ENCODE measurements at regions not wholly inside any gene's neighbourhood (a gene's known extent, or its start where the extent isn't known, plus 50 kb on each side); places are given as distances from the start of the nearest gene placed in this dataset.

- ChIA-PET CTCF (no interaction called here), POLR2A (no interaction called here)
- Mint-ChIP-seq H3K27ac (no peak overlapping the region), H3K9me3 (peaks cover 0 to 7% (median 0%) of the 10 kb centered on the region in 5 donors), H3K4me1 (no peaks in the 10 kb centered on the region), H3K4me3 (no peak overlapping the region), H3K27me3 (peaks cover 0 to 4% of the 10 kb centered on the region in 2 donors), H3K36me3 (no peaks in the 10 kb centered on the region)
- no peak overlapping the region for H3K27ac ChIP-seq (ENCODE audit: low read depth, low read length)
- peak in 1 of 5 donors; percentile 40 for DNase-seq
- no peaks in the 10 kb centered on the region for H3K4me1 ChIP-seq (ENCODE audit: insufficient read depth, low read length)
- no peaks in the 10 kb centered on the region for H3K27me3 ChIP-seq (ENCODE audit: insufficient read depth, low read length, poor library complexity, severe bottlenecking)
- H3K4me3 ChIP-seq (ENCODE audit: low read length) = no peak overlapping the region
- H3K36me3 ChIP-seq (ENCODE audit: insufficient read depth, low read length) = no peaks in the 10 kb centered on the region
- no peaks in the 10 kb centered on the region for H3K9me3 ChIP-seq (ENCODE audit: low read length)
Measured at GRCh38 chr5:57550132-57550531, 67.5 kb upstream of the ACTBL2 start.

DNA sequence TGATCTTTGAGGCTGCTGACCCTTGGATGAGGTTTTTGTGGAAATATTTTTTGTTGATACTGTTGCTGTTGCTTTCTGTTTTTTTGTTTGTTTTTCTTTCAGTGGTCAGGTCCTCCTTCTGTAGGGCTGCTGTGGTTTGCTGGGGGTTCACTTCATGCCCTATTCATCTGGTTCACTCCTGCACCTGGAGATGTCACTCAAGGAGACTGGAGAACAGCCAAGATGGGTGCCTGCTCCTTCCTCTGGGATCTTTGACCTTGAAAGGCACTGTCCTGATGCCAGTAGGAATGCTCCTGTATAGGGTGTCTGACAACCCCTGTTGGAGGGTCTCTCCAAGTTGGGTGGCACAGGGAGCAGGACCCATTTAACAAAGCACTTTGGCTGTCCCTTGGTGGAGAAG lies 67.0 kb upstream of the ACTBL2 start:
- CTCF ChIA-PET = no interaction called here
- POLR2A ChIA-PET = no interaction called here
- Histone ChIP-seq H3K4me3 (ENCODE audit: low read length) (no peak overlapping the region), H3K27ac (ENCODE audit: low read depth, low read length) (no peak overlapping the region), H3K36me3 (ENCODE audit: insufficient read depth, low read length) (no peaks in the 10 kb centered on the region), H3K9me3 (ENCODE audit: low read length) (no peaks in the 10 kb centered on the region), H3K27me3 (ENCODE audit: insufficient read depth, low read length, poor library complexity, severe bottlenecking) (no peaks in the 10 kb centered on the region), H3K4me1 (ENCODE audit: insufficient read depth, low read length) (no peaks in the 10 kb centered on the region)
- H3K4me1 Mint-ChIP-seq = no peaks in the 10 kb centered on the region
- H3K36me3 Mint-ChIP-seq = no peaks in the 10 kb centered on the region
- no peak overlapping the region for H3K4me3 Mint-ChIP-seq
- H3K27ac Mint-ChIP-seq = no peak overlapping the region
- no peak for DNase-seq
- peaks cover 0 to 3% of the 10 kb centered on the region in 2 donors for H3K27me3 Mint-ChIP-seq
- H3K9me3 Mint-ChIP-seq = peaks cover 0 to 7% (median 0%) of the 10 kb centered on the region in 5 donors

DNA sequence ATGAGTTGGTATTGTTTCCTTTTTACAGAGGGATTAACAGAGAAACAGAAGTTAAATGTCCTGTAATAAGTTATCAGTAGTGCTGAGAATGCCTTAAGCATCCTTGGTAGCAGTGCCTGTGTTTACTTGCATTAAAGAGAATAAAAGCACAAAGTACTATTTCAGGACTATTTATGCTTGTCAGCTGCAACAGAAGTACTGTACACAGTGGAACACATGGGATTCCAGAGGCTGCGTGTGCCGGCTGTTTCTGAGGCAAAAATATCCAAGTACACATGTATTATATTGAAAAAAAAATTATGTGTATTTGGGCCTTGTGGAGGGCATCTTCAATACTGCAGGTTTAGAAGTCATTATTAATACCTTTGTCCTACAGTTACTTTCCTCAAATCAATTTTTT lies 58.2 kb upstream of the ACTBL2 start:
- Histone ChIP-seq H3K4me3 (ENCODE audit: low read length) (no peak overlapping the region), H3K9me3 (ENCODE audit: low read length) (no peaks in the 10 kb centered on the region), H3K27me3 (ENCODE audit: insufficient read depth, low read length, poor library complexity, severe bottlenecking) (no peaks in the 10 kb centered on the region), H3K4me1 (ENCODE audit: insufficient read depth, low read length) (no peaks in the 10 kb centered on the region), H3K36me3 (ENCODE audit: insufficient read depth, low read length) (no peaks in the 10 kb centered on the region), H3K27ac (ENCODE audit: low read depth, low read length) (no peak overlapping the region)
- Mint-ChIP-seq H3K27me3 (peaks cover 2 to 6% of the 10 kb centered on the region in 2 donors), H3K4me3 (no peak overlapping the region), H3K27ac (no peak overlapping the region), H3K4me1 (no peaks in the 10 kb centered on the region), H3K36me3 (no peaks in the 10 kb centered on the region), H3K9me3 (no peaks in the 10 kb centered on the region)
- ChIA-PET CTCF (no interaction called here), POLR2A (no interaction called here)
- no peak for DNase-seq

GRCh38 chr5:57539281-57539701 lies 56.7 kb upstream of the ACTBL2 start:
- Histone ChIP-seq H3K9me3 (ENCODE audit: low read length) (no peaks in the 10 kb centered on the region), H3K27ac (ENCODE audit: low read depth, low read length) (no peak overlapping the region), H3K4me1 (ENCODE audit: insufficient read depth, low read length) (no peaks in the 10 kb centered on the region), H3K4me3 (ENCODE audit: low read length) (no peak overlapping the region), H3K36me3 (ENCODE audit: insufficient read depth, low read length) (no peaks in the 10 kb centered on the region), H3K27me3 (ENCODE audit: insufficient read depth, low read length, poor library complexity, severe bottlenecking) (no peaks in the 10 kb centered on the region)
- no peak overlapping the region for H3K4me3 Mint-ChIP-seq
- CTCF ChIA-PET = no interaction called here
- no peaks in the 10 kb centered on the region for H3K9me3 Mint-ChIP-seq
- H3K4me1 Mint-ChIP-seq = no peaks in the 10 kb centered on the region
- H3K36me3 Mint-ChIP-seq = no peaks in the 10 kb centered on the region
- DNase-seq = no peak
- POLR2A ChIA-PET = no interaction called here
- H3K27ac Mint-ChIP-seq = no peak overlapping the region
- peaks cover 2 to 6% of the 10 kb centered on the region in 2 donors for H3K27me3 Mint-ChIP-seq

DNA sequence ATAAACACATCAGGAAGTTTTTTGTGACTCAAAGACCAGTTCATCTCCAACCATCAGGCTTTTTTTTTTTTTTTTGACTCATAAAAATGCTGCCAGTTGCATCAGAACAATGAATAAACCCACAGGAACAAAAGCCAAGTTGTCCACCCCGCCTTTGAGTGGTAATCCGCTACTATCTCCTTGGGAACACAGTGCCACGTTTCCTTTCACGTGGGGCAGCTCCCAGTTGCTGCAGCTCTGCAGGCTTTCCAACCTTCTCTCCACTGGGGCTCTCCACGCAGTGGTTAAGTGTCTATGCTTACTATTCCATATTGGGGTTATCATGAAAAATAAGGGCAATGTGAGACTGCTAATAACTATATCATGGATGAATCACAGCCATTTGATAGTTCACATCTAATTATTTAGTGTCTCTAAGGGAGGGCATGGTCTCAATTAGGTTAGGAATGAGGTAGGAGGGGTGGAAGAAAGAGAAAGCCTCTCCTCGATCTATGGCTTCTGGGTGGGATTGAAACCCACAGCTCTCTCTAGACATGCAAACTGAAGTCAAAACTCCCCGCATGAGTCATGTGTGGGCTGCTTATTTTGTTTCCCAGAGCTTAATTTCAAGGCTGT lies 55.8 kb upstream of the ACTBL2 start:
- Mint-ChIP-seq H3K9me3 (no peaks in the 10 kb centered on the region), H3K4me3 (no peak overlapping the region), H3K27ac (no peak overlapping the region), H3K27me3 (peaks cover 2 to 6% of the 10 kb centered on the region in 2 donors), H3K4me1 (no peaks in the 10 kb centered on the region), H3K36me3 (no peaks in the 10 kb centered on the region)
- Histone ChIP-seq H3K9me3 (ENCODE audit: low read length) (no peaks in the 10 kb centered on the region), H3K4me1 (ENCODE audit: insufficient read depth, low read length) (no peaks in the 10 kb centered on the region), H3K4me3 (ENCODE audit: low read length) (no peak overlapping the region), H3K27ac (ENCODE audit: low read depth, low read length) (no peak overlapping the region), H3K27me3 (ENCODE audit: insufficient read depth, low read length, poor library complexity, severe bottlenecking) (no peaks in the 10 kb centered on the region), H3K36me3 (ENCODE audit: insufficient read depth, low read length) (no peaks in the 10 kb centered on the region)
- no peak for DNase-seq
- ChIA-PET POLR2A (no interaction called here), CTCF (no interaction called here)

- Mint-ChIP-seq H3K27me3 (peaks cover 2 to 6% of the 10 kb centered on the region in 2 donors), H3K4me1 (no peaks in the 10 kb centered on the region), H3K9me3 (no peaks in the 10 kb centered on the region), H3K27ac (no peak overlapping the region), H3K36me3 (no peaks in the 10 kb centered on the region), H3K4me3 (no peak overlapping the region)
- Histone ChIP-seq H3K36me3 (ENCODE audit: insufficient read depth, low read length) (no peaks in the 10 kb centered on the region), H3K27me3 (ENCODE audit: insufficient read depth, low read length, poor library complexity, severe bottlenecking) (no peaks in the 10 kb centered on the region), H3K9me3 (ENCODE audit: low read length) (no peaks in the 10 kb centered on the region), H3K4me3 (ENCODE audit: low read length) (no peak overlapping the region), H3K27ac (ENCODE audit: low read depth, low read length) (no peak overlapping the region), H3K4me1 (ENCODE audit: insufficient read depth, low read length) (no peaks in the 10 kb centered on the region)
- DNase-seq = no peak
- CTCF ChIA-PET = no interaction called here
- POLR2A ChIA-PET = no interaction called here
Measured at GRCh38 chr5:57537811-57538210, 55.2 kb upstream of the ACTBL2 start.

DNA sequence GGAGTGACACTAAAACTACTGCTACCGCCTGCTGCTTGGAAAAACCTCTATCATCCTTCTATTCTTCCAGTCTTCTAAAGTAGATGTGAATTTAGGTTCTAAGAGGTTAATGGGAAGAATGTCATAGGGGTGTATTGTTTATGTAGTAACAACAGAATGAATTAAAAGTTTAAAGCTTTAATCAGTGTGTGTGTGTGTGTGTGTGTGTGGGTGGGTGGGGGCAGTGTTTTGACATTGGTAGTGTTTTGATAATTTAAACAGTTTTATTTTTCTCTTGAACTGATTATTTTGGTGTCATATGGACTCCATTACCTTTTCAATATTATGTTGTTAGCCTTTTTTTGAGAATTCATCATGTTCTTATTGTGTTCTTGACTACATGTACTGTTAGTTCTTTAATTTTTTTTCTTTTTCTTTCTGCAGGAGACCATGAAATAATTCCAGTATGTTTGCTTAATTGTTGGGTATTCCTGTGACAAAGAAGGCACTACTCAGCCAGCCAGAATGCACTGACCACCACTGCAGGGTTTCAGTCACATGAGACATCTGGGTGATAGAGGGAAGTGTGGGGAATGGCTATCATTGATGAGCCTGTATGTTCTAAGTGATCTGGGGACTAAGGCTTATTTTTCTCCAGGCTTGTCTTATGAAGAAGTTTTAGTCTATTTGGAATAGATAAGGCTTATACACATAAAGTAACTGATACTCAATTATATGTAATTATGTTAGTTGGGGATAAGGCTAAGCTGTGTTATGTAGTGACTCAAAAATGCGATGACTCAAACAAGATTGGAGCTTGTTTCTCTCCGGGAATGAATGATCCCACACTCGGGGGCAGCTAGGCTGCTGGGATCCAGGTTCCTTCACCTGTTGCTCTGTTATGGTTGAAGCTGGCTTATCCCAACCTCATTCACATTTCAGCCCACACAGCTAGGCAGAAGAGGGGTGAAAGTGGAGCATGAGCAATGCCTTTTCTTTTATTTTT lies 50.2 kb upstream of the ACTBL2 start:
- H3K4me1 ChIP-seq (ENCODE audit: insufficient read depth, low read length) = no peaks in the 10 kb centered on the region
- H3K4me1 Mint-ChIP-seq = no peaks in the 10 kb centered on the region
- no peak overlapping the region for H3K4me3 ChIP-seq (ENCODE audit: low read length)
- H3K4me3 Mint-ChIP-seq = no peak overlapping the region
- no peak overlapping the region for H3K27ac ChIP-seq (ENCODE audit: low read depth, low read length)
- no peaks in the 10 kb centered on the region for H3K36me3 ChIP-seq (ENCODE audit: insufficient read depth, low read length)
- no peaks in the 10 kb centered on the region for H3K27me3 ChIP-seq (ENCODE audit: insufficient read depth, low read length, poor library complexity, severe bottlenecking)
- no peak for DNase-seq
- CTCF ChIA-PET = no interaction called here
- no peaks in the 10 kb centered on the region for H3K9me3 ChIP-seq (ENCODE audit: low read length)
- H3K27me3 Mint-ChIP-seq = peaks cover 0 to 7% of the 10 kb centered on the region in 2 donors
- POLR2A ChIA-PET = no interaction called here
- H3K9me3 Mint-ChIP-seq = no peaks in the 10 kb centered on the region
- H3K27ac Mint-ChIP-seq = no peak overlapping the region
- H3K36me3 Mint-ChIP-seq = no peaks in the 10 kb centered on the region

Measured in CD8-positive, alpha-beta memory T cell (primary cell).